Adrenal gland (tissue), 5 donors: ENCODE measurements at regions not wholly inside any gene's neighbourhood (a gene's known extent, or its start where the extent isn't known, plus 50 kb on each side); places are given as distances from the start of the nearest gene placed in this dataset.

ENCODE experiments used
- CTCF ChIP-seq, 6 experiments: fragments of 450-650 bp in 4 of 6; fragments of 200-600 bp in 2 of 6; sonication (generic) in 1 of 6; IDR thresholded peaks; 1 replicate in 5 of 6; 2 replicates in 1 of 6; pipeline versions ENCODE4 v1.5.1 to v1.8.0; 2016 to 2021; ENCODE audit warnings: antibody characterized with exemption in 6 of 6, mild to moderate bottlenecking in 2 of 6, moderate library complexity in 1 of 6
- POLR2A ChIP-seq, 2 donors: fragments of 450-650 bp; IDR thresholded peaks; one replicate each; pipeline ENCODE4 v1.6.1; 2017; ENCODE audit warnings: antibody characterized with exemption in 2 of 2, mild to moderate bottlenecking in 2 of 2, moderate library complexity in 1 of 2
- donor health status: DM: no; HTN: no; CAD: no.

- TF ChIP-seq POLR2A (IDR thresholded peaks at IDR 0.05) (no peak), CTCF (IDR thresholded peaks at IDR 0.05) (no peak)
These were observed 149.0 kb upstream of the SOX1 start for GRCh38 chr13:111917901-111918300.
